HG03139 (cell line): ENCODE measurements at regions not wholly inside any gene's neighbourhood (a gene's known extent, or its start where the extent isn't known, plus 50 kb on each side); places are given as distances from the start of the nearest gene placed in this dataset.

Experiments
- ATAC-seq: cut with Tn5 transposase; IDR thresholded peaks from one replicate; pipeline ENCODE4 v1.9.1; 2021; ENCODE audit not compliant: unreplicated experiment

DNA sequence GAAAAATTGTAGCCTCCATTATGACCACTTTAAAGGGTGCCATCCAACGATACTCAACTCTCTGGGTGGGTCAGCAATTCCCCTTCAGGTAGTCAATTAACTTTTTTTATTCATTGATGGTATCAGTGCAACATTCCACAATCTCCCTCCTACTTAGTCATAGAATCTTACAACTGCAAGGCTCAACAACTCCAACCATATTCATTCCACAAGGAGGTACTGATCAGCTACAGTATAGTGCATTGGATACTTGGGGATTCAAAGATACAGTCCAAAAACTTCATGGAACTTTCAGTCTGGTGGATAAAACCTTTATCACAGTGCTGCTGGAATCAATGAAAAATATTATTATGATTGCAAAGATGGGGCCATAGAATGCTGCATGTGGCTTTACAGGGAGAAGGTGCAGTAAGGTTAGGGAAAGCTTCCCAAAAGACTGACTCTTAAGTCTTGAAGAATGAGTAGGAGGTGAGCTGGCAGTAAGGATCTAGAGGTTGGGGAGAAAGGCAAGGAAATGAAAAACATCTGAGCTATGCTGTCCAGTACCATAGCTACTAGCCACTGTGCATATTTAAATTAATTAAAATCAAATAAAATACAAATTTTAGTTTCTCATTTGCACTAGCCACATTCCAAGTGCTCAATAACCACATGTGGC, 314.7 kb upstream of the PRDM1 start:
- no peak for ATAC-seq

DNA sequence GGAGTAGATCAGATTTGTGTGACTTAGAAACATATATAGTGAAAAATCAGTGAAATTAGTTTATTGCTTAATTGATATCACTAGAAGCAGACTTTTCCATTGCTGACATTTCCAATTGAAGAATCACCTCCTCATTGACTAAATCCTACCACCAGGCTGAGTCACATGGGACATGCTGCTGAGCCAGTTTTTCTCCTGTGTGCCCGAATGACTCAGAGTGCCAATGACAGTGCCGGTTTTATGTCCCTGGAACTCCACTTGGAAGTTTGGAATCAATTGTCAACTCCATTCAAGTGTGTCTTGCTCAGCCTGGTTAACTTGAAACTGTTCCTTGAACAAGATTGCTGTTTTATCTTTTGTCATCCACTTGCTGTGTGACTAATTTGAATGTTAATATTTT, 316.1 kb upstream of the PRDM1 start:
- ATAC-seq = no peak

DNA sequence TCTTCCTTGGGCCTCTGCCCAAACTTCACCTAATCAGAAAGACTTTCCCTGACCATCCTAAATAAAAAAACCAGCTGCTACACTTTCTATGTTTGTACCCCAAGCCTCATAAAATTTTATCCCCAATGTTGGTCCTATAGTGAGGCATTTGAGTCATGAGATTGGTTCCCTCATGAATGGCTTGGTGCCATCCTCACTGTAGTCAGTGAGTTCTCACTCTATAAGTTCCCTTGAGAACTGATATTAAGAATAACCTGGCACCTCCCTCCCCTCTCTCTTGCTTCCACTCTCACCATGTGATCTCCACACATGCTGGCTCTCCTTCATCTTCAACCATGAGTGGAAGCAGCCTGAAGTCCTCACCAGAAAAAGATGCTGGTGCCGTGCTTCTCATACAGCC, 316.9 kb upstream of the PRDM1 start:
- ATAC-seq = no peak

DNA sequence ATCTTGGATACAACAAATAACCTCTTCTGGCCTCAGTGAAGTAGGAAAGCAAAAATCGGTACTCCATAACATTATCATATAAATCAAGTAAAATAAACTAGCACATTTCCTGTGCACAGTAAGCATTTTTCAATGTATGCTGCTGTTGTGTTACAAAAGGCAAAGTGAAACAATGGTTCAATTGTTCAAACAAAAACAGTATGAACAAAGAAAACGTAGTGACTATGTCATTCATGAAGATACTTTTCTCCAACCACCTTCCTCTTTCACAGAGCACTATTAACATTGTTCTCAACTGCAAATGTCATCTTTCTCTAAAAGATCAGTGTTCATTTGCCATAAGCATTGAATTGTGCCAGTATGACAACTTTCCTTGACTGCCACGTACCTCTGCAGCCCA, 318.6 kb upstream of the PRDM1 start:
- no peak for ATAC-seq

DNA sequence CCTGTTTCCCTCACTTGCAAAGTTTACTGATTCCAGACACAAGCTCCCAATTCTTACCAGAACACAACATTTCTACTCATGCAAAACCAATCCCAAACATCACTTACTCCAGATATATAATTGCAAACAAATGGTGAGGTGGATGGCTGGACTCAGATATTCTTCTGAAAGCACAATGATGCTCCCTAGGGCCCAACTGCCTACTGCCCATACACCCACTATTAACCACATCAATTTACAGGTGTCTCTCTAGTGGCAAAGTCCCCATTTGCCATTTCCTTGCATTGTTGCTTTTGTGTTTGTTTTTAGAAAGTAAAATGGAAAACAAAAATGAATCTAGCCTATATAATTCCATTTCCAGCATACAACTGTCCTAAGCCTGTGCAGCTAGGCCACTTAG, 320.9 kb upstream of the PRDM1 start:
- ATAC-seq = no peak

DNA sequence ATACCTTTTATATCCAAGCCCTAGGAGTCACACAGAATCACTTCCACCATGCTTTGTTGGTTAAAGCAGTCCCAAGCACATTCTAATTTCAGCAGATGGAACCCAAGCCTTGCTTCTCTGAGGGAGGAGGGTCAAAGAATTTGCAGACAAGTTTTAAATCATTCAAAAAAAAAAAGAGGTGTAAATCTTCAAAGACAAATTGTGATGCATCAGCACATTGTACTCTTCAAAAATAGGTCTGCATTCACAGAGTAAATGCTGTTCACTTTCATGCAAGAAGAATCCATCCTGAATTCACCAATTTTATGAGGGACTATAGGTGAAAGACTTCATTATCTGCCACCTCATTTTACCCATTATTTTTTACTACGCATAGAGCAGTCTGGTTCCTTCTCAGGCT, 321.8 kb upstream of the PRDM1 start:
- ATAC-seq = no peak

DNA sequence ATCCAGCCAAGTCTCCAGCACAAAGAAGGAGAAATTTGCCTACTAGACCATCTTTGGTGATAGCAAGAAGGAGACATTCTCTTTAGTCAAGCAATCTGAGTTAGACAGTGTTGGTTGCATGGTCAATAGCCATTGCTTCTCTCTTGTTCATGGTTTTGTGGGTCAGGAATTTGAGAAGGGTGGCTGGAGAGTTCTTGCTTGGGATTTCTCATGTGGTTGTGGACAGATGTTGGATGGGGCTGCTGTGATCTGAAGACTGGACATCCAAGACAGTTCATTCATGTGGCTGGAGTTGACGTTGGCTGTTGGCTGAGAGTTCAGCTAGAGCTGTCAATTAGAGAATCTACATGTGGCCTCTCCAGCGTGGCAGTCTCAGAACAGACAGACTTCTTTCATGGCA, 322.3 kb upstream of the PRDM1 start:
- ATAC-seq = no peak

DNA sequence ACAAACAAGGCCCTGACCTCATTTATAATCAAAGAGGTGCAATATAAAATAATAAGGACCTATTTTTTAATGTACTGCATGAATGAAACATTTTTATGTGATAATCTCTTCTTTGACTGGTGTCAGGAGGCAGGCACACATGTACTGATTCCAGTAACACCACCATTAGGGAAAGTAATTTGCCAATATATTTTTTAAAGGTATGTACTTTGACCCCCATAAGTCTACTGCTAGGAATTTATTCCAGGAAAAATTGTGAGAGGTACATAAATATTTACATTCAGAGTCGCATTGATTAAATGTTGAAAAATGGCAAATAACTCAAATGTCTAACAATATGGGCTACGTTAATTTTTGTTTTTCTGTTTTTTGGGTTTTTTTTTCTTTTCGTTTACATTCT, 325.4 kb upstream of the PRDM1 start:
- ATAC-seq = no peak

DNA sequence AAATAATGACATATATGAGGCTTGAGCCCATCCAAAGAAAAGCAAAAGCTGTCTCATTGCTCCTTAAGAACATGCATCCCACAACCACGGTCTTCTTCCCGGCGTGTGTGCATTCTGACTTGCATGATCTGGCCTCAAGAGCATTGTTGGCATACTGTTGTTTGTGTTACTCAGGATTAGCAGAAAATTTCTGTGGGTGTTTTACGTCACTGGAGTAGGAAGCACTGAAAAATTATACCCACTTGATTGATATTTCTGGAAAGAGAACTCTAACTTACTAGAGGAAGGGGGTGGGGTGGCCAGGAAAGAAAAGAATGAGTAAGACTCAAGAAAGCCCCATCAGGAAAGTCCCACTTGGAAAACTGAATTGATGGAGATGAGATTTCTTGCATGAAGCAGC, 326.2 kb upstream of the PRDM1 start:
- no peak for ATAC-seq

DNA sequence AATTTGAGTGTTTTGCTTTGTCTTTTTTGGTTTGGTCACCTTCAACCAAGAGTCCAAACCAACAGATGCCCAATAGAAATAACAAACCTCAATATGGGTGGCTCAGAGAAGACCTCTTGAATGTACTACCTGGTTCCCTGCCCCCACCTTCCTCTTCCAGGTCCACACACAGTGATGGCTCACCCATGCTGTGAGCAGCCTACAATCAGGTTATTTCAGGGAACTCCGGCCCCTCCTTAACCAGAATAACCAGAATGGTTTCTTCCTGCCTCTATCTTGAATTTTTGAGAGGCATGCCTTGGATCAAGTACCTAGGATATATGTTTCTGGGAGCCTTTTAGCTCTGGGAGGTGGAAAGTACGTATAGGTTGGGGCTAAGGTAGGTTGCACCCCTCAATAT, 327.1 kb upstream of the PRDM1 start:
- no peak for ATAC-seq

DNA sequence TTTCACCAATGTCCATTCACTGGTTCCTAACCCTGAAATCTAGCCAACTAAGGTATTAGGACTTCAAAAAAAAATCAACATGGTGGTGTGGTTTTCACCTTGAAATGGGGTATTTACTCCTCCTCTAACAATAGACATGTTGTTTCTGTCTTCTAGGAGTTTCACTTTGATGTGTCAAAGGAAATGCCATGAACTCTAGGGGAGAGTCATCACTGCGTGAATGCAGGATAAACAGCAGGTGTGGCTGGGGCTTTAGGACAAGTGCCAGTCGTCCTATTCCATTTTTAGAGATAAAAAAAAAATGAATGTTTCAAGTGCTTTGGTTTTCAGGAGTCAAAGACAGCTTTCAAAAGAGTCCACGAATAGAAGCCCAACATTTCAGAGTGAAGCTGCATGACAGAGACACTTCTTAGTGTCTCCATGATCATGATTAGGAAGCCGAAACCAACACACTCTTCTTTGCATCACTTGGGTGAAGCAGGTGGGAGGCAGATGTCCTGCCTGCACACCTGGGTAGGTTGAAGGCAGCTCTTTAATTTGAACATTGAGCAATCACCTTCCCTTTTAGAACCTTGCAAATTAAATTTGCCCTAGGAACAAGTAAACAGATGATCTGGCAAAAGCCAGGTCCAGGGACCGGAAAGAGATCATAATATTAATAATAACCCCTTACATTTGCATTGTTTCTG, 328.5 kb upstream of the PRDM1 start:
- ATAC-seq = peak; percentile 94

DNA sequence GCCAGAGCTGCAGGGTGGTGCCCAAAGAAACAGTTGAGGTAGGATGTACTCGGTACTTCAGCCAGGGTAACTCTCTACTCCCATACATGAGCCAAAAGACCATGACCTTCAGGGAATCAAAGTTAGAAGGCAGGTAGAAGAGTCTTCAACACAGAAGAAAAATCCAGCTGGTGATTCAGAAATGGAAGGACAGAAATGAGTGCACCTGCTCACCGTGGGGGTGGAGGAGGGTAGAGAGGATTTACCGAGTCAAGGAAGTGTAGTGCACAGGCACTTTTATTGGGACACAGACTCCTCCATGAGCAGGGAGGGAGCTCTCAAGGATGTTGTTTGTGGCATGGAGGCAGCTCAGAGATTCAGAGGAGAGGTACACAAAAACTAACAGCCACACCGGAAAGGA, 330.3 kb upstream of the PRDM1 start:
- no peak for ATAC-seq

DNA sequence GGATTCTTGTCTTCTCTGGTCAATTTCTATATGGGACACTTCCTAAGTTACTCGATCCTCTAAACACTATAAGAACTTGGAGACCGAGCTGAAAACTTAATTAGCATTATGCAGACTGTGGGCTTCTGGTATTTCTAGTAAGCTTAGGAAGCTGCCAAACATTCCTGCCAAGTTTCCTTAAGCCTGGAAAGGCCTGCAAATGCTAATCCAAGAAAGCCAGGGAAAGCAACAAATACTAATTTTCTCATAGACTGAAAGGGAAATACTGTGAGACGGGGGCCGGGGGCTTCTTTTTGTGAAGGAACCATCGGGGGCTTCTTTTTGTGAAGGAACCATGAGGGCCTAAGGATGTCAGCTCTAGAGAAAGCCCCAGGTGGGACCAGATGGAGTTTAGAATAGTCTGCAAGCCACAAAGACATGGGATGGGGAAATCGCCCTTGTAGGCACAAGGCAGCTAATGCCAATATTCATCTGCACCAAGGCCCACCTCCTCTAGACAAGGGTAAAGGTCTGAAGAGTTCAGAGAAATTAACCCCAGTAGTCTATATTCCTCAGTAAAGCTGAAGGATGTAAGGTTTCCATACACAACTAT, 332.4 kb upstream of the PRDM1 start:
- ATAC-seq = no peak

DNA sequence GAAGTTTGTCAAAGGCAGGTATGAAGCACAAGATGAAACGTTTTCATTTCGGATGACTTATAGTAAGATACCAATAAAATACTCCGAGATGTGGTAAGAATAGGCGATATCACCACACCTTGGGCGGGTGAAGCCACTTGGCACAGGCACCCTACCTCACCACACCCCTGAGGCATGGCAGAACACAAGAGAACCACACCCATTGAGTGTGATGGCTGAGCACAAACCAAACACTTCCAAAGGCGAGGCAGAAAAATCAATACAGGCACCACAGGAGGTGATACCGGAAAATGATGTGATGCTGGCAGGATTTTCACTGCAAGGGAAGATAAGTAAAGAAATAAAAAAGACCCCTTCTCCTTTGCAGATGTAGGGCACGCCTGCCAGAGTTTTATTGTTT, 332.9 kb upstream of the PRDM1 start:
- no peak for ATAC-seq

DNA sequence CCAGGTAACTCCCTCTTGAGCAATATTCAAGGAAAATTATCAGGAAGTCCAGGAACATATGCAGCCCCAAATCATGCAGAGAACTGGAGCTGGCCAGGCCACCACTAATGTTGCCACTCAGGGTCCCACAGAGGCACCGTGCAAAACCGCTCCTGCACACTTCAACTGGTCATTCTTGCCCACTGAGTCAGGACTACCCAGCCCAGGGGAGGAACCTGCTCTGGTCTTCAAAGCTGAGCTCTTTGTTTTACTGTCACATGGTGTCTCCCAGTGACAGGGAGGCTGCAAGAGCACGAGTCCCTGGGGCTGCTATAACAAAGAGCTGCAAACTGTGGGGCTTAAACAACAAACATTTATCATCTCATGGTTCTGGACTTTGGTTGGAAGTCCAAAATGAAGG, 336.0 kb upstream of the PRDM1 start:
- ATAC-seq = no peak

DNA sequence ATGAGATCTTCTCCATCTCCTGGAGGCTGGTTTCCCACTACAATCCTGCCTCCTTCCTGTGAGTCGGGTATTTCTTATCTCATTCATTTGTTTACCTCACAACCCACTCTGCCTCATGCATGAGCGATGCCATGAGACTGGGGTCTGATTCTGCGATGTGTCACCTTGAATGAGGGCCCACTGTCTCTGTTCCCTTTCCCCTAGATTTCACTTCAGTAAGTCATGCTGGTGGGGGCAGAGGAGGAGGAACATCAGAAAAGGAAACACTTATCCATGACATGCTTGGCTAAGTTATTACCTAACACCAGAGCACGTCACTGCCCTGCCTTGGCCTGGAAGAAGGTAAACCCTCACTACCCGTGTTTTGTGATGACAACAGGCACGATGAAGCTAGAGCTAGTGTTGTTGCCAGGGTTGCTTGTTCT, 337.4 kb upstream of the PRDM1 start:
- ATAC-seq = no peak

DNA sequence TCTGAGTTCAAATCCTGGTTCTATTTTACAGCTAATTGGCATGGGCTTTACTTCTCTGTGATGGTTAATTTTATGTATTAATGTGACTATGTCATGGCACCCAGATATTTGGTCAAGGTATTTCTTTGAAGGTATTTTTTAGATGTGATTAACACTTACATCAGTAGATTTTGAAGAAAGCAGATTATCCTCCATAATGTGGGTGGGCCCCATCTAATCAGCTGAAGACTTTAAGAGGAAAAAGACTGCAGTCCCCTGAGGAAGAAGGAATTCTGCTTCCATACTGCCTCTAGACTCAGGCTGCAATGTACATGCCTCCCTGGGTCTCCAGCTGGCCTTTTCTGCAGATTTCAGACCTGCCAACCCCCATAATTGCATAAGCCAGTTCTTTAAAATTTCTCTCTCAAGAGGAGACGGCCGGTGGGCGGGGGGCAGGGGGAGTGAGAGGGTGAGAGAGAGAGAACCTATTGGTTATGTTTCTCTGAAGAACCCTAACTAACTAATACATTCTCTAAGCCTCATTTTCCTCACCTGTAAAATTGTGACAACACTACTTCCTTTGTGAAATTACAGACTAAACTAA, 338.2 kb upstream of the PRDM1 start:
- ATAC-seq = no peak

DNA sequence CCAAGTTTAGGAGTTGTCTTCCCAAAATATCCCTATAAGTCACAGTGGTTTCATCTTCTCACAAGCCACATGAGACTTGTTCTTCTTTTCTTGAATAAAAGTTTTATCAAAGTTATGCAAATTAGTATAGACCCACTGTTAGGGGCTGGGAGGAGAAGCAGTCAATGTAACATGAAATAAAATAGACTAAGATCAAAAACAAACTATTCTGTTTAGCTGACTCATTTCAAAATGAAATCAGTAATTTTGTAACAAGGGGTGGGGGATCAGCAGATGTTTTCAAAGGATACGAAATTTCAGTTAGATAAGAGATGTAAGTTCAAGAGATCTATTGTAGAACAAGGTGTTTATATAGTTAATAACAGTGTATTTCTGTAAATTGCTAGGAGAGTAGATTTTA, 339.6 kb upstream of the PRDM1 start:
- ATAC-seq = no peak

DNA sequence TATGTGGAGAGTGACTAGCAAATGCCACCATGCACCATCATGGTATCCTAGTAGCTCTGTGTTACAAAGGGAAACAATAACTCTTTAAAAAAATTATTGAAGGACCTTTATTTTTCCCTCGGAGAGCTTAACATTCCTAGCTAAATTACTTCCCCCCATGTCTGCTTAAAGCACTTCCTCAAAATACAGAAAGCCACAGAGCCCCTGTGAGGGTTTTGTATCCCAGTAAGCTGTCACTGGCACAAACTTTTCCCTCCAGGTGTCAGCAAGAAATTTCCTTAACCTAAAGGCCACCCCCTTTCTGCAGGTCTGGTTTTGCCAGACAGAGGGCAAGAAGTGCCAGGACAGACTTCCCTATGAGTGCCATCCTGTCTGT, 340.0 kb upstream of the PRDM1 start:
- no peak for ATAC-seq

DNA sequence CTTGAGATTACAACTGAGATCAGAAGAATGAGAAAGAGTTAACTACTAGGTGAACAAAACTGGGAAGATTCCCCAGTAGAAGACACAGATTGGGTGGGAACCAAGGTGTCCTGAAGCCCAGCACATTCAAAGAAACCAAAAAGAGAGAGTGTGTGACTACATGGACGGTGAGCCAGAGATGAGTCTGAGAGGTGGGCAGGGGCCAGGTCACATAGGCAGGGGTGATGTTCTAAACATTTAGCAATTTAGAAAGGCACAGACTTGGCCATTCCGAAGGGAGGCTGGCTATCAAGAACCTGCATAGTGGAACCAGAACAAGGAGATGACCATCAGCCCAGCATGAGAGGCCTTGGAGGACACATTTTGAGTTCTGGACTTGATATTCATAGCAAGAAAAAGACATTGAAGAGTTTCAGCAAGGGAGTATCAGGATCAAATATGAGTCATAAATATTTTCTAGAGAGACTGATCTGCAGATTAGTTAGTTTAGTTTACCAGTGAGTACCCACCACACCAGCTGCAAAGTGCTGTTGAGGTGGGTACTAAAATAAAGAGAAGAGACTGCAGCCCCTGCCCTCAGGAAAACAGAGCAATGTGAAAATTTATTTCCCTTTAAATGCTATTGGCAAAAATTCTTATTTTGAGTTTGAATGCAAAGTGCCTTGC, 340.5 kb upstream of the PRDM1 start:
- ATAC-seq = no peak

DNA sequence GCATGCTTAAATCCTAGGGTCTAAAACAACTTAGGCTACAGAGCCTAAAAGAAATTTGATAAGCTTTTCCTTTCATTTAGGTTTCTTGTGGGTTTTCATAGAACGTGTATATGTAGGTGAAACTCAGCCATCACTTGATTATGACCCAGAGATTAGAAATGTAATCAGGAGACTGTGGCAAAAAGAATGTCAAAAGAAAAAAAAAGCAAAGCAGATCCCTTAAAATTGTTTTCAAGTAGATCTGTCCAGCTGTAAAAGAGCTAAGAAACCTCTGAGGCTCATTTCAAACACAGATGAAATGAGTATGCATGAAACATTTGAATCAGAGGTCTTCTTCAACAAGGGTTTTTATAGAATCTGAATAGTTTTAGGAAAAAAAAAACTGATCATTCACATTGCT, 341.3 kb upstream of the PRDM1 start:
- ATAC-seq = no peak
